ENCODE measurements at regions not wholly inside any gene's neighbourhood (a gene's known extent, or its start where the extent isn't known, plus 50 kb on each side); places are given as distances from the start of the nearest gene placed in this dataset.

- no peak for TF ChIP-seq CTCF (IDR thresholded peaks at IDR 0.05; ENCODE audit: insufficient read depth, low read depth, low read length)
- no peak for TF ChIP-seq EZH2 (IDR thresholded peaks at IDR 0.05; ENCODE audit: insufficient read depth, low read length)
- no peaks in the 10 kb centered on the region for H3K36me3 ChIP-seq (ENCODE audit: insufficient read depth, low read length)
- peaks cover 8% of the 10 kb centered on the region for H3K4me1 Mint-ChIP-seq (ENCODE audit: low read depth, unreplicated experiment)
- no peaks in the 10 kb centered on the region for H3K27me3 ChIP-seq (ENCODE audit: insufficient read depth, low read length)
- H3K9me3 Mint-ChIP-seq (ENCODE audit: unreplicated experiment): no peaks in the 10 kb centered on the region
- H3K36me3 Mint-ChIP-seq (ENCODE audit: low read depth, unreplicated experiment): no peaks in the 10 kb centered on the region
- peaks cover 5% of the 10 kb centered on the region for H3K4me1 ChIP-seq (ENCODE audit: insufficient read depth, low read length)
- H3K4me2 ChIP-seq (ENCODE audit: low read length): no peak overlapping the region
- no peak for FAIRE-seq
- no peak overlapping the region for H2AFZ ChIP-seq (ENCODE audit: low read depth, low read length)
- H3K79me2 ChIP-seq (ENCODE audit: insufficient read depth, low read length): no peaks in the 10 kb centered on the region
- H3K9me3 ChIP-seq (ENCODE audit: insufficient read depth, low read depth, low read length): no peaks in the 10 kb centered on the region
- H3K27ac Mint-ChIP-seq (ENCODE audit: unreplicated experiment): no peak overlapping the region
- H3K27ac ChIP-seq (ENCODE audit: low read depth, low read length): no peak overlapping the region
- no peak overlapping the region for H3K4me3 Mint-ChIP-seq (ENCODE audit: unreplicated experiment)
- DNase-seq (ENCODE audit: low read depth): no peak
- H3K4me3 ChIP-seq (ENCODE audit: insufficient read depth, low read depth, low read length): no peak overlapping the region
- no peaks in the 10 kb centered on the region for H3K27me3 Mint-ChIP-seq (ENCODE audit: low read depth, unreplicated experiment)
- no peaks in the 10 kb centered on the region for H4K20me1 ChIP-seq (ENCODE audit: insufficient read depth, low read length)
- no peak overlapping the region for H3K9ac ChIP-seq (ENCODE audit: low read length)
Measured at GRCh38 chr18:41396861-41397260, 558.2 kb upstream of the PIK3C3 start.

- no peaks in the 10 kb centered on the region for H3K36me3 Mint-ChIP-seq (ENCODE audit: low read depth, unreplicated experiment)
Measured at GRCh38 chr18:41396211-41396610, 558.8 kb upstream of the PIK3C3 start.

More at GRCh38 chr18:41396211-41396610, 558.8 kb upstream of the PIK3C3 start:
- FAIRE-seq: no peak
- no peaks in the 10 kb centered on the region for H3K79me2 ChIP-seq (ENCODE audit: insufficient read depth, low read length)
- no peak for DNase-seq (ENCODE audit: low read depth)
- no peaks in the 10 kb centered on the region for H3K36me3 ChIP-seq (ENCODE audit: insufficient read depth, low read length)
- no peak overlapping the region for H3K4me3 ChIP-seq (ENCODE audit: insufficient read depth, low read depth, low read length)
- Mint-ChIP-seq H3K4me1 (ENCODE audit: low read depth, unreplicated experiment) (peaks cover 11% of the 10 kb centered on the region), H3K9me3 (ENCODE audit: unreplicated experiment) (no peaks in the 10 kb centered on the region), H3K4me3 (ENCODE audit: unreplicated experiment) (no peak overlapping the region), H3K27me3 (ENCODE audit: low read depth, unreplicated experiment) (no peaks in the 10 kb centered on the region), H3K27ac (ENCODE audit: unreplicated experiment) (no peak overlapping the region)
- H3K4me2 ChIP-seq (ENCODE audit: low read length): no peak overlapping the region
- H3K27ac ChIP-seq (ENCODE audit: low read depth, low read length): no peak overlapping the region
- no peak overlapping the region for H3K9ac ChIP-seq (ENCODE audit: low read length)
- H3K4me1 ChIP-seq (ENCODE audit: insufficient read depth, low read length): peaks cover 5% of the 10 kb centered on the region
- H4K20me1 ChIP-seq (ENCODE audit: insufficient read depth, low read length): no peaks in the 10 kb centered on the region
- no peak overlapping the region for H2AFZ ChIP-seq (ENCODE audit: low read depth, low read length)
- TF ChIP-seq EZH2 (IDR thresholded peaks at IDR 0.05; ENCODE audit: insufficient read depth, low read length) (no peak), CTCF (IDR thresholded peaks at IDR 0.05; ENCODE audit: insufficient read depth, low read depth, low read length) (no peak)
- H3K9me3 ChIP-seq (ENCODE audit: insufficient read depth, low read depth, low read length): no peaks in the 10 kb centered on the region
- H3K27me3 ChIP-seq (ENCODE audit: insufficient read depth, low read length): no peaks in the 10 kb centered on the region
